Lung (tissue), 11 donors: ENCODE measurements at regions not wholly inside any gene's neighbourhood (a gene's known extent, or its start where the extent isn't known, plus 50 kb on each side); places are given as distances from the start of the nearest gene placed in this dataset.

ENCODE experiments used
- ATAC-seq: fragments of 200-7000 bp; cut with Tn5 transposase; one replicate; pipeline ENCODE4 v1.9.1; 2020; ENCODE audit warnings: moderate number of reproducible peaks; ENCODE audit not compliant: insufficient read depth, low FRiP score
- DNase-seq, 3 donors: peaks; one replicate each; pipeline ENCODE4 v3.0.0-alpha.2; 2013 to 2017
- H3K27ac ChIP-seq, 2 donors: one replicate each; pipeline ENCODE4 v1.5.1; 2013; ENCODE audit warnings: mild to moderate bottlenecking in 2 of 2, moderate library complexity in 2 of 2, control low read depth in 1 of 2, inconsistent platforms in 1 of 2, low read depth in 1 of 2, low read length in 1 of 2
- H3K27me3 ChIP-seq, 3 donors: one replicate each; pipeline ENCODE4 v1.5.1; 2013; ENCODE audit warnings: low read length in 2 of 3; ENCODE audit not compliant: control insufficient read depth in 3 of 3, insufficient read depth in 3 of 3
- H3K36me3 ChIP-seq, 4 donors: one replicate each; pipeline ENCODE4 v1.5.1; 2013; ENCODE audit warnings: low read length in 4 of 4, mild to moderate bottlenecking in 1 of 4, moderate library complexity in 1 of 4; ENCODE audit not compliant: control insufficient read depth in 4 of 4, insufficient read depth in 4 of 4
- H3K4me1 ChIP-seq, 5 donors: one replicate each; pipeline ENCODE4 v1.5.1; 2013; ENCODE audit warnings: low read length in 5 of 5, mild to moderate bottlenecking in 2 of 5, moderate library complexity in 1 of 5; ENCODE audit not compliant: control insufficient read depth in 5 of 5, insufficient read depth in 5 of 5
- H3K4me3 ChIP-seq: one replicate; pipeline ENCODE4 v1.5.1; 2013; ENCODE audit warnings: mild to moderate bottlenecking, control low read depth, moderate library complexity
- H3K9ac ChIP-seq, 2 donors: one replicate each; pipeline ENCODE4 v1.5.1; 2013; ENCODE audit warnings: low read length in 2 of 2, control low read depth in 1 of 2; ENCODE audit not compliant: insufficient read depth in 1 of 2
- H3K9me3 ChIP-seq, 4 donors: one replicate each; pipeline ENCODE4 v1.5.1; 2013; ENCODE audit warnings: low read length in 3 of 4, mild to moderate bottlenecking in 1 of 4, moderate library complexity in 1 of 4; ENCODE audit not compliant: control insufficient read depth in 4 of 4, insufficient read depth in 3 of 4
- CTCF ChIP-seq: IDR thresholded peaks from 2 replicates; pipeline ENCODE4 v1.5.1; 2012; ENCODE audit warnings: mild to moderate bottlenecking; ENCODE audit errors: control extremely low read depth, extremely low read depth
- WGBS, 2 donors: extraction: QIAGEN DNeasy Blood & Tissue Kit; methylation state at CpG; one replicate each; pipeline ENCODE4 v1.1.7; 2013; 5-methylcytosine and 5-hydroxymethylcytosine counted together
- donor health status: control.
- donor health status: control.
- donor health status: Bipolar disorder and iron deficiency.
- donor health status: healthy.
- donor health status: DM: yes; HTN: yes; CAD: no.

- no peak for DNase-seq
- no peak overlapping the region for H3K9ac ChIP-seq
- no peak overlapping the region for H3K4me3 ChIP-seq
- ATAC-seq, result no peak
- peaks cover 0 to 6% (median 0%) of the 10 kb centered on the region in 5 donors for H3K4me1 ChIP-seq
- peaks cover 0 to 2% (median 0%) of the 10 kb centered on the region in 3 donors for H3K27me3 ChIP-seq
- 47 to 54% methylated on average over 6 of the region's 6 CpGs for WGBS, 2 donors
- H3K27ac ChIP-seq, result no peak overlapping the region
- no peaks in the 10 kb centered on the region for H3K9me3 ChIP-seq
- TF ChIP-seq CTCF, result no peak
- H3K36me3 ChIP-seq, result no peaks in the 10 kb centered on the region
Measured at GRCh38 chr12:104855599-104855998, 102.5 kb downstream of the SLC41A2 start.

GRCh38 chr12:104852896-104853295 is 105.2 kb downstream of the SLC41A2 start:
- DNase-seq, result no peak
- Histone ChIP-seq H3K36me3 (no peaks in the 10 kb centered on the region), H3K4me1 (peaks cover 0 to 6% (median 0%) of the 10 kb centered on the region in 5 donors), H3K9ac (no peak overlapping the region), H3K4me3 (no peak overlapping the region), H3K27me3 (peaks cover 0 to 2% (median 0%) of the 10 kb centered on the region in 3 donors), H3K9me3 (no peaks in the 10 kb centered on the region), H3K27ac (no peak overlapping the region)
- no peak for TF ChIP-seq CTCF
- ATAC-seq, result no peak
- whole genome bisulfite sequencing, 2 donors, result 88 to 93% methylated on average over 2 of the region's 2 CpGs

GRCh38 chr12:104852102-104852501 is 106.0 kb downstream of the SLC41A2 start:
- Histone ChIP-seq H3K9me3 (no peaks in the 10 kb centered on the region), H3K4me1 (peaks cover 0 to 6% (median 0%) of the 10 kb centered on the region in 5 donors), H3K36me3 (no peaks in the 10 kb centered on the region), H3K27ac (no peak overlapping the region), H3K27me3 (peaks cover 0 to 2% (median 0%) of the 10 kb centered on the region in 3 donors), H3K4me3 (no peak overlapping the region), H3K9ac (no peak overlapping the region)
- ATAC-seq (no peak), DNase-seq (no peak)
- 76 to 88% methylated on average over 2 of the region's 2 CpGs for WGBS, 2 donors
- TF ChIP-seq CTCF, result no peak

- no peak for ATAC-seq
- peaks cover 0 to 2% (median 0%) of the 10 kb centered on the region in 3 donors for H3K27me3 ChIP-seq
- no peak overlapping the region for H3K27ac ChIP-seq
Measured at GRCh38 chr12:104850781-104851180, 107.3 kb downstream of the SLC41A2 start.

More at GRCh38 chr12:104850781-104851180, 107.3 kb downstream of the SLC41A2 start:
- no peaks in the 10 kb centered on the region for H3K9me3 ChIP-seq
- no peak for TF ChIP-seq CTCF
- peaks cover 0 to 4% (median 0%) of the 10 kb centered on the region in 5 donors for H3K4me1 ChIP-seq
- DNase-seq, result no peak
- no peaks in the 10 kb centered on the region for H3K36me3 ChIP-seq
- no peak overlapping the region for H3K4me3 ChIP-seq
- H3K9ac ChIP-seq, result no peak overlapping the region
